NT2/D1 (cell line): ENCODE measurements at regions not wholly inside any gene's neighbourhood (a gene's known extent, or its start where the extent isn't known, plus 50 kb on each side); places are given as distances from the start of the nearest gene placed in this dataset.

ENCODE experiments used
- SUZ12 ChIP-seq: IDR thresholded peaks from 2 replicates; pipeline ENCODE4 v1.6.1; 2011; ENCODE audit not compliant: insufficient read length, insufficient read depth; ENCODE audit errors: extremely low read depth
- ZNF274 ChIP-seq: IDR thresholded peaks from 2 replicates; pipeline ENCODE4 v1.6.1; 2011; ENCODE audit warnings: mild to moderate bottlenecking, low read depth, low read length

- no peak for TF ChIP-seq SUZ12
- no peak for TF ChIP-seq ZNF274
Observed at GRCh38 chr4:154001193-154001592, 212.3 kb upstream of the SFRP2 start.
